ENCODE measurements at regions not wholly inside any gene's neighbourhood (a gene's known extent, or its start where the extent isn't known, plus 50 kb on each side); places are given as distances from the start of the nearest gene placed in this dataset.

DNA sequence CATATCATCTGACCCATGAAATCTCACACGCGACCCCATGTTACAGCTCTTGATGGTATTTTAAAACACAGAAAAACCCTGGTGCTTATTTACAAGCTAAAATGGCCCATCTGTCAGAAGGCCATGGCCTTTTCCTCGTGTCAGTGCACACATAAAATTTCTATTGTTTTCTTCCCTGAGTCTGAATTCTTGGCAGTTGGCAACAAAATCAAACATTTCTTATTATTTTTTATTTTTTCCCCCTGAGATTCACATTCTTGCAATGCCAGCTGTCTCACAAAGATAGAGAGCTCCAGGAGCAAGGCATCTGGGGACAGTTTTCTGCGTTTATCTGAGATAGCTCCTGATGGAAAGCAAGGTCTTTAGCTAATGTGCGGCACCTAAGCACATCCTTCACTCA is 818.1 kb upstream of the TMEM132C start:
- ChIA-PET CTCF (interaction anchor here (0.6 kb wide), 1 partner anchor 242 kb away, joined by 6 read pairs; no protein-coding TSS in a partner anchor), POLR2A (ENCODE audit: unreplicated experiment) (no interaction called here)
- intact Hi-C loops (cut with micrococcal nuclease; ENCODE audit: unreplicated experiment): no loop called here
- H3K4me2 ChIP-seq: no peak overlapping the region
- no peaks in the 10 kb centered on the region for H3F3A ChIP-seq (ENCODE audit: insufficient read depth, low read depth)
- no peak overlapping the region for H2AFZ ChIP-seq
- no peaks in the 10 kb centered on the region for H3K9me2 ChIP-seq (ENCODE audit: insufficient read depth)
- H3K36me3 ChIP-seq (ENCODE audit: low read depth): no peaks in the 10 kb centered on the region
- H3K27me3 ChIP-seq (ENCODE audit: insufficient read depth, low read depth): peaks cover 10% of the 10 kb centered on the region; the same call in 1 of the 2 replicates
- no peak overlapping the region for H3K27ac ChIP-seq
- no peak overlapping the region for H3K4me3 ChIP-seq
- no peaks in the 10 kb centered on the region for H3K9me3 ChIP-seq (ENCODE audit: insufficient read depth, low read depth)
- H4K20me1 ChIP-seq (ENCODE audit: insufficient read depth): no peaks in the 10 kb centered on the region
- no peak for DNase-seq
- H3K4me1 ChIP-seq (replicated peaks; ENCODE audit: insufficient read depth): no peaks in the 10 kb centered on the region
- no peak for TF ChIP-seq EZH2 (IDR thresholded peaks at IDR 0.05; ENCODE audit: low read depth)
- TF ChIP-seq, protein P1, sequence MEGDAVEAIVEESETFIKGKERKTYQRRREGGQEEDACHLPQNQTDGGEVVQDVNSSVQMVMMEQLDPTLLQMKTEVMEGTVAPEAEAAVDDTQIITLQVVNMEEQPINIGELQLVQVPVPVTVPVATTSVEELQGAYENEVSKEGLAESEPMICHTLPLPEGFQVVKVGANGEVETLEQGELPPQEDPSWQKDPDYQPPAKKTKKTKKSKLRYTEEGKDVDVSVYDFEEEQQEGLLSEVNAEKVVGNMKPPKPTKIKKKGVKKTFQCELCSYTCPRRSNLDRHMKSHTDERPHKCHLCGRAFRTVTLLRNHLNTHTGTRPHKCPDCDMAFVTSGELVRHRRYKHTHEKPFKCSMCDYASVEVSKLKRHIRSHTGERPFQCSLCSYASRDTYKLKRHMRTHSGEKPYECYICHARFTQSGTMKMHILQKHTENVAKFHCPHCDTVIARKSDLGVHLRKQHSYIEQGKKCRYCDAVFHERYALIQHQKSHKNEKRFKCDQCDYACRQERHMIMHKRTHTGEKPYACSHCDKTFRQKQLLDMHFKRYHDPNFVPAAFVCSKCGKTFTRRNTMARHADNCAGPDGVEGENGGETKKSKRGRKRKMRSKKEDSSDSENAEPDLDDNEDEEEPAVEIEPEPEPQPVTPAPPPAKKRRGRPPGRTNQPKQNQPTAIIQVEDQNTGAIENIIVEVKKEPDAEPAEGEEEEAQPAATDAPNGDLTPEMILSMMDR (conservative IDR thresholded peaks at IDR 0.05): no peak
- H3K79me2 ChIP-seq (ENCODE audit: low read depth): no peaks in the 10 kb centered on the region
- BruUV-seq (replicated peaks): no TSS peak

DNA sequence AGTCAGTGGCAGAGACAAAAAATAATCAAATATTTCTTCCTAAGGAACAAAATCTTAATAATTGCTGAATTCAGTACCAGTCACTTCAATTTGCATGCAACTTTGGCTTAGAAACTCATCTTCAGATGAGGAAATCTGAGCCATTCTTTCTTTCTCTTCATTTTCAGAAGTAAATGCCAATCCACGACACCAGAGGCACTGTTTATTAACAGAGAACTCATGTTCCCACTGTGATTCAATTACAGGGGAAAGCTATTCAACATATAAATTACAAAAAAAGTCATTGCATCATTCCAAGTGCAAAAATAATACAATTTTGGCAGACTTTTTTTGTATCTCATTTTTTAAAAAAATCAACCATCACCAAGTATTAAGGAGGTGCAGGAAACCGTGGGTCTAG is 816.1 kb upstream of the TMEM132C start:
- Histone ChIP-seq H4K20me1 (ENCODE audit: insufficient read depth) (no peaks in the 10 kb centered on the region), H3K27ac (no peak overlapping the region), H3K4me3 (no peak overlapping the region), H3K79me2 (ENCODE audit: low read depth) (no peaks in the 10 kb centered on the region), H3K9me3 (ENCODE audit: insufficient read depth, low read depth) (no peaks in the 10 kb centered on the region), H3K27me3 (ENCODE audit: insufficient read depth, low read depth) (peaks cover 10% of the 10 kb centered on the region; the same call in 1 of the 2 replicates), H2AFZ (no peak overlapping the region), H3F3A (ENCODE audit: insufficient read depth, low read depth) (no peaks in the 10 kb centered on the region), H3K4me2 (no peak overlapping the region), H3K36me3 (ENCODE audit: low read depth) (no peaks in the 10 kb centered on the region), H3K4me1 (replicated peaks; ENCODE audit: insufficient read depth) (no peaks in the 10 kb centered on the region), H3K9me2 (ENCODE audit: insufficient read depth) (no peaks in the 10 kb centered on the region)
- DNase-seq: no peak
- ChIA-PET POLR2A (ENCODE audit: unreplicated experiment) (no interaction called here), CTCF (no interaction called here)
- BruUV-seq (replicated peaks): no TSS peak
- intact Hi-C loops (cut with micrococcal nuclease; ENCODE audit: unreplicated experiment): no loop called here
- TF ChIP-seq, protein P1 (conservative IDR thresholded peaks at IDR 0.05): no peak
- TF ChIP-seq EZH2 (IDR thresholded peaks at IDR 0.05; ENCODE audit: low read depth): no peak

DNA sequence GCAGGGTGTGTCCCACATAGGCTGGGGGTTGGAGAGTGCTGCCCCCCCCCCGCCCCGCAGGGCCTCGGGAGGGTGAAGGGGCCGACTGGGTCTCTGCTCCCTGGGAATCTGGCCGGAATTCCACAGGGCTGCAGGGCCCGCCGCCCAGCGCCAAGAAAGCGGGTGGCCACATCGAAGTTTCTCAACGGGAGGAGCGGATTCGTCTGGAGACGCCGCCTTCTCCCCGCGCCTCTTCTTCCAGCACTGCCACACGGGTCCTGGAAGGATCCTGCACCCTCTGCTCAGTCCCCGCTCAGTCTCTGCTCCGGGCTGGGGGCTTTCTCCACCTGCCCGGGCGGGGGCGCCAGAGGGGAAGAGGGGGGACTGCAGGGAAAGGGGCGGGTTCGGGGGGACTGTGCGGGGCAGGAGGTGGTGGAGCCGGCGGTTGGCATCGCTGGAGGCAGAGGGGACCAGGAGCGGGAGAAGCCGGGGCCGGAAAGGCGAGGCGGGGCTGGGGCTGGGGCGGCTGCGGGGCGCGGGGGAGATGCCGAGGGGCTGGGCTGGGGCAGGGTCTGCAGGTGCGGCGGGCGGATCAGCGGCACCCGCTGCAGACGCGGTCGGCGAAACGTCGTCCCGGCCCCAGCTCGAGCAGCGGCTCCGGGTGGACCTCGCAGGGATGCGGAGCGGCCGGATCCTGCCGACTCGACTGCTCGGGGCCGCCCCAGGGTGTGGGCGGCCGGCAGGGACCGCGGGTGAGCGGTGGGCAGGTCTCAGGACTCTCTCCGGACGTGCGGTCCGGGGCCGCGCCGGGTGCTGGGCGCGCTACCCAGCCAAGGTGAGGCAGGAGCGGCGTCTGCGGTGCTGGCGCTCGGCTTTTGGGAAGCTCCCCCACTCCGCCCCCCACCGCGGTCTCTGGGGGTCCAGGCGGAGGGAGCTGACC is 811.4 kb upstream of the TMEM132C start:
- H2AFZ ChIP-seq: no peak overlapping the region
- BruUV-seq (replicated peaks): no TSS peak
- POLR2A ChIA-PET (ENCODE audit: unreplicated experiment): no interaction called here
- H3K36me3 ChIP-seq (ENCODE audit: low read depth): no peaks in the 10 kb centered on the region
- no peak overlapping the region for H3K27ac ChIP-seq
- no peak overlapping the region for H3K4me3 ChIP-seq
- no peak overlapping the region for H3K4me2 ChIP-seq
- H3K9me3 ChIP-seq (ENCODE audit: insufficient read depth, low read depth): no peaks in the 10 kb centered on the region
- no peak for TF ChIP-seq EZH2 (IDR thresholded peaks at IDR 0.05; ENCODE audit: low read depth)
- TF ChIP-seq, protein P1 (conservative IDR thresholded peaks at IDR 0.05): no peak
- no peaks in the 10 kb centered on the region for H3F3A ChIP-seq (ENCODE audit: insufficient read depth, low read depth)
- H3K27me3 ChIP-seq (ENCODE audit: insufficient read depth, low read depth): no peaks in the 10 kb centered on the region
- H4K20me1 ChIP-seq (ENCODE audit: insufficient read depth): no peaks in the 10 kb centered on the region
- no peak for DNase-seq
- H3K4me1 ChIP-seq (replicated peaks; ENCODE audit: insufficient read depth): no peaks in the 10 kb centered on the region
- no peaks in the 10 kb centered on the region for H3K79me2 ChIP-seq (ENCODE audit: low read depth)
- no peaks in the 10 kb centered on the region for H3K9me2 ChIP-seq (ENCODE audit: insufficient read depth)
- CTCF ChIA-PET: no interaction called here
- intact Hi-C loops (cut with micrococcal nuclease; ENCODE audit: unreplicated experiment): no loop called here
